Liver (tissue), 3 donors: ENCODE measurements at regions not wholly inside any gene's neighbourhood (a gene's known extent, or its start where the extent isn't known, plus 50 kb on each side); places are given as distances from the start of the nearest gene placed in this dataset.

Experiments used
- ATF3 ChIP-seq: IDR thresholded peaks from 2 replicates; pipeline ENCODE4 v1.6.1; 2016; ENCODE audit warnings: antibody characterized with exemption
- CTCF ChIP-seq: fragments of 150-350 bp; IDR thresholded peaks from 2 replicates; pipeline ENCODE4 v1.5.1; 2017; ENCODE audit warnings: improper control_type of control experiment, low read depth, low read length; ENCODE audit not compliant: missing input control
- HNF4A ChIP-seq, 2 donors: conservative IDR thresholded peaks; 2 replicates each; pipeline ENCODE4 v1.6.1; 2016; ENCODE audit warnings: antibody characterized with exemption in 2 of 2, mild to moderate bottlenecking in 2 of 2
- RAD21 ChIP-seq, 2 donors: IDR thresholded peaks; 2 replicates each; pipeline ENCODE4 v1.6.1; 2016; ENCODE audit warnings: antibody characterized with exemption in 2 of 2, mild to moderate bottlenecking in 2 of 2
- TAF1 ChIP-seq: conservative IDR thresholded peaks from 2 replicates; pipeline ENCODE4 v1.6.1; 2016; ENCODE audit warnings: antibody characterized with exemption, mild to moderate bottlenecking
- YY1 ChIP-seq: IDR thresholded peaks from 2 replicates; pipeline ENCODE4 v1.6.1; 2016; ENCODE audit warnings: antibody characterized with exemption, mild to moderate bottlenecking
- TF ChIP-seq, protein P1 (sequence below): IDR thresholded peaks from 2 replicates; pipeline ENCODE4 v1.6.1; 2016; ENCODE audit warnings: antibody characterized with exemption, mild to moderate bottlenecking
- donor health status: healthy.
- donor health status: healthy.

DNA sequence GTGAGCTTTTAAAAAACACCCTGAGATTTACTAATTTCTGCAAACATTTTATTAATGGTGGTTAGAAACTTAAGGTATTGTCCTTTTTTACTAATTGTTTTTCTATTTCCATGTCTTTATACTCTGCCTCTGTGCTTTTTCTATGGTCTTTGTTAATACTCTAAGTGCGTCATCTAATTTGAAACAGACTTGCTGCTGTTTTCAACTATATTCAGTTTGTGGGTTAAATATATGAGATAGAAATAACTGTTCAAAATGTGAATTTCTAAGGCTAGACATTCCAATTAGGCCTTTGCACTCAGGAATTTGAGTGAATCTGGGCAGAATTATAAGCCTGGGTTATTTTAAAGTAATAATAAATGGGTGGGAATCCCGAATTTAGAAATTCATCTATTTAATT is 82.4 kb upstream of the COL11A1 start:
- TF ChIP-seq CTCF = no peak
- TF ChIP-seq RAD21 (IDR thresholded peaks at IDR 0.05) = no peak
- TF ChIP-seq, protein P1, sequence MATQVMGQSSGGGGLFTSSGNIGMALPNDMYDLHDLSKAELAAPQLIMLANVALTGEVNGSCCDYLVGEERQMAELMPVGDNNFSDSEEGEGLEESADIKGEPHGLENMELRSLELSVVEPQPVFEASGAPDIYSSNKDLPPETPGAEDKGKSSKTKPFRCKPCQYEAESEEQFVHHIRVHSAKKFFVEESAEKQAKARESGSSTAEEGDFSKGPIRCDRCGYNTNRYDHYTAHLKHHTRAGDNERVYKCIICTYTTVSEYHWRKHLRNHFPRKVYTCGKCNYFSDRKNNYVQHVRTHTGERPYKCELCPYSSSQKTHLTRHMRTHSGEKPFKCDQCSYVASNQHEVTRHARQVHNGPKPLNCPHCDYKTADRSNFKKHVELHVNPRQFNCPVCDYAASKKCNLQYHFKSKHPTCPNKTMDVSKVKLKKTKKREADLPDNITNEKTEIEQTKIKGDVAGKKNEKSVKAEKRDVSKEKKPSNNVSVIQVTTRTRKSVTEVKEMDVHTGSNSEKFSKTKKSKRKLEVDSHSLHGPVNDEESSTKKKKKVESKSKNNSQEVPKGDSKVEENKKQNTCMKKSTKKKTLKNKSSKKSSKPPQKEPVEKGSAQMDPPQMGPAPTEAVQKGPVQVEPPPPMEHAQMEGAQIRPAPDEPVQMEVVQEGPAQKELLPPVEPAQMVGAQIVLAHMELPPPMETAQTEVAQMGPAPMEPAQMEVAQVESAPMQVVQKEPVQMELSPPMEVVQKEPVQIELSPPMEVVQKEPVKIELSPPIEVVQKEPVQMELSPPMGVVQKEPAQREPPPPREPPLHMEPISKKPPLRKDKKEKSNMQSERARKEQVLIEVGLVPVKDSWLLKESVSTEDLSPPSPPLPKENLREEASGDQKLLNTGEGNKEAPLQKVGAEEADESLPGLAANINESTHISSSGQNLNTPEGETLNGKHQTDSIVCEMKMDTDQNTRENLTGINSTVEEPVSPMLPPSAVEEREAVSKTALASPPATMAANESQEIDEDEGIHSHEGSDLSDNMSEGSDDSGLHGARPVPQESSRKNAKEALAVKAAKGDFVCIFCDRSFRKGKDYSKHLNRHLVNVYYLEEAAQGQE = no peak
- no peak for TF ChIP-seq HNF4A (conservative IDR thresholded peaks at IDR 0.05)
- TF ChIP-seq ATF3 = no peak
- TF ChIP-seq YY1 = no peak
- TF ChIP-seq TAF1 = no peak
